Lower leg skin (tissue), 3 donors: ENCODE measurements at regions not wholly inside any gene's neighbourhood (a gene's known extent, or its start where the extent isn't known, plus 50 kb on each side); places are given as distances from the start of the nearest gene placed in this dataset.

ENCODE experiments used
- POLR2A ChIP-seq, 2 donors: fragments of 450-650 bp; IDR thresholded peaks; one replicate each; pipeline ENCODE4 v1.6.1; 2016 to 2017; ENCODE audit warnings: antibody characterized with exemption in 2 of 2, mild to moderate bottlenecking in 1 of 2, moderate library complexity in 1 of 2
- TF ChIP-seq, protein P1 (sequence below), 3 donors: fragments of 450-650 bp; IDR thresholded peaks; one replicate each; pipeline ENCODE4 v1.5.1; 2016; ENCODE audit warnings: antibody characterized with exemption in 3 of 3, mild to moderate bottlenecking in 3 of 3, moderate library complexity in 2 of 3

DNA sequence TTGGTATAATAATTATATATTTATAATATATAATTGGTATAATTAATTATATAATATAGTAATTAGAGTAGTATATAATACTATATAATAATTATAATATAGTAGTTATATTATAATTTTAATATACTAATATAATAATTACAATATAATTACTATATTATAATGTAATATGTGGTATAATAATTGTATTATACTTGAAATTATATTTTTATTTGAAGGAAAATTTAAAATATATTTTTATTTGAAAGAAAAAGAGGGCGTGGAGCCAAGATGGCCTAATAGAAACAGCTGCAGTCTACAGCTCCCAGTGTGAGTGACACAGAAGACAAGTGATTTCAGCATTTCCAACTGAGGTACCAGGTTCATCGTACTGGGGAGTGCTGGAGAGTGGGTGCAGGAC is 365.9 kb downstream of the MMUT start:
- TF ChIP-seq, protein P1, sequence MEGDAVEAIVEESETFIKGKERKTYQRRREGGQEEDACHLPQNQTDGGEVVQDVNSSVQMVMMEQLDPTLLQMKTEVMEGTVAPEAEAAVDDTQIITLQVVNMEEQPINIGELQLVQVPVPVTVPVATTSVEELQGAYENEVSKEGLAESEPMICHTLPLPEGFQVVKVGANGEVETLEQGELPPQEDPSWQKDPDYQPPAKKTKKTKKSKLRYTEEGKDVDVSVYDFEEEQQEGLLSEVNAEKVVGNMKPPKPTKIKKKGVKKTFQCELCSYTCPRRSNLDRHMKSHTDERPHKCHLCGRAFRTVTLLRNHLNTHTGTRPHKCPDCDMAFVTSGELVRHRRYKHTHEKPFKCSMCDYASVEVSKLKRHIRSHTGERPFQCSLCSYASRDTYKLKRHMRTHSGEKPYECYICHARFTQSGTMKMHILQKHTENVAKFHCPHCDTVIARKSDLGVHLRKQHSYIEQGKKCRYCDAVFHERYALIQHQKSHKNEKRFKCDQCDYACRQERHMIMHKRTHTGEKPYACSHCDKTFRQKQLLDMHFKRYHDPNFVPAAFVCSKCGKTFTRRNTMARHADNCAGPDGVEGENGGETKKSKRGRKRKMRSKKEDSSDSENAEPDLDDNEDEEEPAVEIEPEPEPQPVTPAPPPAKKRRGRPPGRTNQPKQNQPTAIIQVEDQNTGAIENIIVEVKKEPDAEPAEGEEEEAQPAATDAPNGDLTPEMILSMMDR (IDR thresholded peaks at IDR 0.05) = no peak
- TF ChIP-seq POLR2A (IDR thresholded peaks at IDR 0.05) = no peak
